ENCODE measurements at regions not wholly inside any gene's neighbourhood (a gene's known extent, or its start where the extent isn't known, plus 50 kb on each side); places are given as distances from the start of the nearest gene placed in this dataset.

DNA sequence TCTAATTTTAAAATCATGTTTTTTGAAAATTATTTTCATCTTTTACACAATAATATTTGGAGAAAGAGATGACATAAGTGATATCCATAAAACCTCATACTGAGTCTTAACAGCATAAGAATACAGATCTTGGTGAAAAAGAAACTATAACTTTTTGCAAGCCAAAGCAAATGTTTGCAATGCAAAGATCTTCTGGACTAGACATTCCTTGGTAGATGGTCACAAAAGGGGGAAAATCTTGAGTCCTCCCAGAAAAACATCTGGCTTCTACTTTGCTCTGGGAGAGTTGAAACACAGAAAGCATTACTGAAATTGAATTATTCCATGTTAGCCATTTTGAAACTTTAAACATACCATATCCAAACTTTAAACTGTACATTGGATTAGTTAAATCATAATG lies 308.2 kb downstream of the ANXA1 start:
- TF ChIP-seq EZH2 (IDR thresholded peaks at IDR 0.05) (no peak), POLR2AphosphoS5 (IDR thresholded peaks at IDR 0.05; ENCODE audit: borderline replicate concordance, low read depth, low read length) (no peak), FOXP2 (optimal IDR thresholded peaks at IDR 0.05; ENCODE audit: control extremely low read depth, extremely low read length, insufficient read depth) (no peak)
